Choroid plexus epithelial cell (primary cell): ENCODE measurements at regions not wholly inside any gene's neighbourhood (a gene's known extent, or its start where the extent isn't known, plus 50 kb on each side); places are given as distances from the start of the nearest gene placed in this dataset.

Source experiments
- DNase-seq: peaks from one replicate; pipeline ENCODE4 v3.0.0-alpha.2; 2010; ENCODE audit warnings: low read depth
- H3K4me3 ChIP-seq: 2 replicates; pipeline ENCODE4 v1.5.1; 2011; ENCODE audit warnings: low read depth, mild to moderate bottlenecking, control low read depth, low read length, moderate library complexity
- CTCF ChIP-seq: conservative IDR thresholded peaks from 2 replicates; pipeline ENCODE4 v1.5.1; 2011; ENCODE audit warnings: low read depth, mild to moderate bottlenecking, control low read depth, inconsistent platforms, low read length, moderate library complexity

GRCh38 chrX:14356401-14356800, 172.9 kb upstream of the GLRA2 start:
- peak; percentile 59 for DNase-seq
- H3K4me3 ChIP-seq = no peak overlapping the region
- TF ChIP-seq CTCF = no peak

GRCh38 chrX:14355556-14355955, 173.8 kb upstream of the GLRA2 start:
- no peak overlapping the region for H3K4me3 ChIP-seq
- no peak for DNase-seq
- no peak for TF ChIP-seq CTCF

GRCh38 chrX:14354521-14354920, 174.8 kb upstream of the GLRA2 start:
- H3K4me3 ChIP-seq = no peak overlapping the region
- no peak for TF ChIP-seq CTCF
- peak; percentile 11 for DNase-seq

GRCh38 chrX:14352511-14352910, 176.8 kb upstream of the GLRA2 start:
- peak; percentile 9 for DNase-seq
- no peak overlapping the region for H3K4me3 ChIP-seq
- TF ChIP-seq CTCF = no peak

GRCh38 chrX:14351611-14352303, 177.6 kb upstream of the GLRA2 start:
- no peak for TF ChIP-seq CTCF
- no peak for DNase-seq

GRCh38 chrX:14347523-14347922, 181.8 kb upstream of the GLRA2 start:
- H3K4me3 ChIP-seq = no peak overlapping the region
- no peak for TF ChIP-seq CTCF
- no peak for DNase-seq

More at GRCh38 chrX:14351611-14352303, 177.6 kb upstream of the GLRA2 start:
- no peak overlapping the region for H3K4me3 ChIP-seq
